Endothelial cell of umbilical vein (primary cell): ENCODE measurements at regions not wholly inside any gene's neighbourhood (a gene's known extent, or its start where the extent isn't known, plus 50 kb on each side); places are given as distances from the start of the nearest gene placed in this dataset.
A peak's percentile ranks its signal among the peaks of the same experiment; 100 is the strongest.

Experiments
- FOS ChIP-seq: IDR thresholded peaks from 2 replicates; pipeline ENCODE4 v1.6.1; 2011; ENCODE audit warnings: mild to moderate bottlenecking, low read length, moderate library complexity, borderline replicate concordance; ENCODE audit not compliant: insufficient read depth
- JUN ChIP-seq: IDR thresholded peaks from 2 replicates; pipeline ENCODE4 v1.6.1; 2011; ENCODE audit warnings: borderline replicate concordance, low read depth; ENCODE audit not compliant: insufficient read length, insufficient read depth
- MYC ChIP-seq: IDR thresholded peaks from one replicate; pipeline ENCODE4 v1.6.1; 2011; ENCODE audit warnings: mild to moderate bottlenecking, low read depth, low read length
- POLR2A ChIP-seq: IDR thresholded peaks from 2 replicates; pipeline ENCODE4 v1.6.1; 2012; ENCODE audit warnings: low read depth, mild to moderate bottlenecking, control low read depth, low read length
- POLR2AphosphoS5 ChIP-seq: IDR thresholded peaks from 2 replicates; pipeline ENCODE4 v1.6.1; 2012; ENCODE audit warnings: low read depth, mild to moderate bottlenecking, control low read depth, low read length, moderate library complexity; ENCODE audit not compliant: insufficient read depth
- TF ChIP-seq, protein P1 (sequence below), 2 donors: IDR thresholded peaks; 1 replicate in 1 of 2; 2 replicates in 1 of 2; pipeline ENCODE4 v1.5.1; 2011; ENCODE audit warnings: low read length in 2 of 2, mild to moderate bottlenecking in 2 of 2, moderate library complexity in 2 of 2, control low read depth in 1 of 2, inconsistent platforms in 1 of 2, low read depth in 1 of 2; ENCODE audit not compliant: insufficient read depth in 1 of 2; ENCODE audit errors: extremely low read depth in 1 of 2

DNA sequence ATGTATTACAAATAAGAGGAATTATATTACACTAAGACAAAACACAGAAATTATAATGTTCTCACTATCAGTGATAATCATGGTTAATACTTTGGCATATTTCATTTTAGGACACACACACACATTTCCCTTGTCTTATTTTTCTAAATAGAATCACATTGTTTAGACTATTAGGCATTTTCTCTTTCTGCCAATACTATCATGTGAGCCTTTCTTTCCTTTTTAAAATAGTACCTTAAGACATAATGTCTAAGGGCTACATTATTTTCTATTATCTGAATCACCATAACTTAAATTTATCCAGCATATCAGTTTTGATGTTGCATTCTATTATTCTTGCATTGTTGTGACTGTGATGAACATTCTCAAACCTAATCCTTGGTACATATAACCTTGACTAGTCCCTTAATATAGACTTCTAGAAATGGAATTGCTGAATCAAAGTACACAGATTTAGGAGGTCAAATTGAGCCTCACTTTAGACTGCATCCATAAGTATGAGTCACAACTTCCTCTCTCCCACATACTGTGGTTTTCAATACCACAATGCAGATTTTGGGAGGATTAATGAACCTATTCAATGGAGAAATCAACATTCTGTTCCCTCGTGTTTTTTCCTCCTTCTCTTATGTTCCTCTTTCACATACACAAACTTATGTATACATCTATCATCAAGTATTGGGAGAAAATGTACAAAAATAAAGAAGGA lies 212.6 kb downstream of the MOXD1 start:
- TF ChIP-seq POLR2A (no peak), MYC (no peak), FOS (peak; percentile 77), POLR2AphosphoS5 (no peak), JUN (peak; percentile 75)
- TF ChIP-seq, protein P1, sequence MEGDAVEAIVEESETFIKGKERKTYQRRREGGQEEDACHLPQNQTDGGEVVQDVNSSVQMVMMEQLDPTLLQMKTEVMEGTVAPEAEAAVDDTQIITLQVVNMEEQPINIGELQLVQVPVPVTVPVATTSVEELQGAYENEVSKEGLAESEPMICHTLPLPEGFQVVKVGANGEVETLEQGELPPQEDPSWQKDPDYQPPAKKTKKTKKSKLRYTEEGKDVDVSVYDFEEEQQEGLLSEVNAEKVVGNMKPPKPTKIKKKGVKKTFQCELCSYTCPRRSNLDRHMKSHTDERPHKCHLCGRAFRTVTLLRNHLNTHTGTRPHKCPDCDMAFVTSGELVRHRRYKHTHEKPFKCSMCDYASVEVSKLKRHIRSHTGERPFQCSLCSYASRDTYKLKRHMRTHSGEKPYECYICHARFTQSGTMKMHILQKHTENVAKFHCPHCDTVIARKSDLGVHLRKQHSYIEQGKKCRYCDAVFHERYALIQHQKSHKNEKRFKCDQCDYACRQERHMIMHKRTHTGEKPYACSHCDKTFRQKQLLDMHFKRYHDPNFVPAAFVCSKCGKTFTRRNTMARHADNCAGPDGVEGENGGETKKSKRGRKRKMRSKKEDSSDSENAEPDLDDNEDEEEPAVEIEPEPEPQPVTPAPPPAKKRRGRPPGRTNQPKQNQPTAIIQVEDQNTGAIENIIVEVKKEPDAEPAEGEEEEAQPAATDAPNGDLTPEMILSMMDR (IDR thresholded peaks at IDR 0.05; ENCODE audit: extremely low read depth in 1 of 2, insufficient read depth in 1 of 2, low read depth in 1 of 2, low read length in 2 of 2) = no peak
